SK-N-SH treated with all-trans-retinoic acid at 6 μM for 48 hours (cell line): ENCODE measurements at regions not wholly inside any gene's neighbourhood (a gene's known extent, or its start where the extent isn't known, plus 50 kb on each side); places are given as distances from the start of the nearest gene placed in this dataset.
"Not testable (repeated sequence)": the region's sequence is repeated elsewhere in the genome, so short reads cannot be mapped to it uniquely, and the experiment has no call there.

ENCODE experiments used
- ATAC-seq: fragments of 200-7000 bp; cut with Tn5 transposase; 3 replicates; pipeline ENCODE4 v1.9.1; 2020; ENCODE audit warnings: mild to moderate bottlenecking, moderate library complexity
- ARNTL ChIP-seq: fragments of 450-650 bp; formaldehyde crosslinking; IDR thresholded peaks from 2 replicates; pipeline ENCODE4 v1.5.0; 2020; ENCODE audit warnings: low read depth, mild to moderate bottlenecking, moderate library complexity, borderline replicate concordance
- BACH2 ChIP-seq: fragments of 250-450 bp; sonication (Bioruptor Pico); IDR thresholded peaks from 2 replicates; pipeline ENCODE4 v1.9.0; 2021; ENCODE audit warnings: mild to moderate bottlenecking, borderline replicate concordance
- CSDC2 ChIP-seq: fragments of 250-450 bp; sonication (Bioruptor Pico); IDR thresholded peaks from 2 replicates; pipeline ENCODE4 v1.5.0; 2020; ENCODE audit warnings: mild to moderate bottlenecking, moderate library complexity
- CSRNP3 ChIP-seq: fragments of 250-450 bp; sonication (Bioruptor Pico); IDR thresholded peaks from 2 replicates; pipeline ENCODE4 v1.5.1; 2021; ENCODE audit warnings: mild to moderate bottlenecking, moderate library complexity
- GLIS3 ChIP-seq: fragments of 250-450 bp; sonication (Bioruptor Pico); IDR thresholded peaks from 2 replicates; pipeline ENCODE4 v1.5.0; 2020; ENCODE audit warnings: mild to moderate bottlenecking, moderate library complexity
- ISL1 ChIP-seq: fragments of 250-450 bp; sonication (Bioruptor Pico); IDR thresholded peaks from 2 replicates; pipeline ENCODE4 v2.1.2; 2022; ENCODE audit warnings: mild to moderate bottlenecking, moderate library complexity
- OSR1 ChIP-seq: fragments of 250-450 bp; sonication (Bioruptor Pico); IDR thresholded peaks from 2 replicates; pipeline ENCODE4 v1.8.0; 2022; ENCODE audit warnings: moderate library complexity, mild to moderate bottlenecking, inconsistent platforms
- POU6F1 ChIP-seq: fragments of 250-450 bp; sonication (Bioruptor Pico); IDR thresholded peaks from 2 replicates; pipeline ENCODE4 v1.8.0; 2021; ENCODE audit warnings: low read depth, mild to moderate bottlenecking, moderate library complexity, borderline replicate concordance
- PPARA ChIP-seq: fragments of 250-450 bp; sonication (Bioruptor Pico); IDR thresholded peaks from 2 replicates; pipeline ENCODE4 v1.5.0; 2020; ENCODE audit warnings: mild to moderate bottlenecking, borderline replicate concordance
- RARB ChIP-seq: fragments of 250-450 bp; sonication (Bioruptor Pico); IDR thresholded peaks from 2 replicates; pipeline ENCODE4 v1.8.0; 2021; ENCODE audit warnings: mild to moderate bottlenecking, moderate library complexity
- SNAI2 ChIP-seq: fragments of 250-450 bp; sonication (Bioruptor Pico); IDR thresholded peaks from 2 replicates; pipeline ENCODE4 v1.5.0; 2020; ENCODE audit warnings: mild to moderate bottlenecking, moderate library complexity
- TCF4 ChIP-seq: fragments of 250-450 bp; sonication (Bioruptor Pico); IDR thresholded peaks from 2 replicates; pipeline ENCODE4 v1.8.0; 2021; ENCODE audit warnings: mild to moderate bottlenecking, moderate library complexity, borderline replicate concordance
- TOX ChIP-seq: fragments of 250-450 bp; sonication (Bioruptor Pico); IDR thresholded peaks from 2 replicates; pipeline ENCODE4 v1.8.0; 2021; ENCODE audit warnings: mild to moderate bottlenecking, moderate library complexity, borderline replicate concordance
- ZC3H10 ChIP-seq: fragments of 250-450 bp; sonication (Bioruptor Pico); IDR thresholded peaks from 2 replicates; pipeline ENCODE4 v1.5.1; 2021; ENCODE audit warnings: mild to moderate bottlenecking, moderate library complexity
- ZFP3 ChIP-seq: fragments of 250-450 bp; sonication (Bioruptor Pico); IDR thresholded peaks from 2 replicates; pipeline ENCODE4 v1.5.0; 2020; ENCODE audit warnings: mild to moderate bottlenecking, moderate library complexity
- ZFP30 ChIP-seq: fragments of 450-650 bp; formaldehyde crosslinking; IDR thresholded peaks from 2 replicates; pipeline ENCODE4 v1.5.0; 2022; ENCODE audit warnings: mild to moderate bottlenecking, moderate library complexity
- ZNF70 ChIP-seq: fragments of 450-650 bp; formaldehyde crosslinking; IDR thresholded peaks from 2 replicates; pipeline ENCODE4 v1.5.0; 2020; ENCODE audit warnings: mild to moderate bottlenecking, moderate library complexity
- ZNF8 ChIP-seq: fragments of 450-650 bp; formaldehyde crosslinking; IDR thresholded peaks from 2 replicates; pipeline ENCODE4 v1.5.0; 2020; ENCODE audit warnings: mild to moderate bottlenecking, moderate library complexity
- TF ChIP-seq, protein P1 (sequence below): fragments of 250-450 bp; sonication (Bioruptor Pico); IDR thresholded peaks from 2 replicates; pipeline ENCODE4 v1.5.0; 2020; ENCODE audit warnings: mild to moderate bottlenecking, moderate library complexity
- TF ChIP-seq, protein P2 (sequence below): fragments of 250-450 bp; sonication (Bioruptor Pico); IDR thresholded peaks from 2 replicates; pipeline ENCODE4 v1.8.0; 2020; ENCODE audit warnings: mild to moderate bottlenecking, moderate library complexity, borderline replicate concordance
- TF ChIP-seq, protein P3 (sequence below): fragments of 250-450 bp; sonication (Bioruptor Pico); IDR thresholded peaks from 2 replicates; pipeline ENCODE4 v1.5.1; 2020; ENCODE audit warnings: low read depth, mild to moderate bottlenecking, moderate library complexity

DNA sequence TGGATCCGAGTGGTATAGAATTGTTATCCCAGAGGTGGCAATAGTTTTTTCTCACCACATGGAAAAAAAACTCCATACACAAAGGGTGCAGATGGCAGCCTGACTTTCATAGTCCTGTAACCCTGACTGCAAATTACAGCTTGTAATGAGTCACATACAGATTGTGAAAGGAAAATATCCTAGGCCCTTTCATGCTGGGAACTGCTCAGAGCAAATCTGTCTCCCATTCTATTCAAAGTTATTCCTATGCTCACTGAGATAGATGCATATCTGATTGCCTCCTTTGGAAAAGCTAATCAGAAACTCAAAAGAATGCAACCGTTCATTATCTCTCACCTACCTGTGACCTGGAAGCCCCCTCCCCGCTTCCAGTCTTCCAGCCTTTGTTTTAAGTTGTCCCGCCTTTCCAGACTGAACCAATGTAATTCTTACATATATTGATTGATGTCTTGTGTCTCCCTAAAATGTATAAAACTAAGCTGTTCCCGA, 108.7 kb upstream of the MAP3K4 start (continued):
- TF ChIP-seq RARB (CRISPR knock-in tag), result no peak
- no peak for TF ChIP-seq GLIS3 (CRISPR knock-in tag)
- no peak for TF ChIP-seq ARNTL

DNA sequence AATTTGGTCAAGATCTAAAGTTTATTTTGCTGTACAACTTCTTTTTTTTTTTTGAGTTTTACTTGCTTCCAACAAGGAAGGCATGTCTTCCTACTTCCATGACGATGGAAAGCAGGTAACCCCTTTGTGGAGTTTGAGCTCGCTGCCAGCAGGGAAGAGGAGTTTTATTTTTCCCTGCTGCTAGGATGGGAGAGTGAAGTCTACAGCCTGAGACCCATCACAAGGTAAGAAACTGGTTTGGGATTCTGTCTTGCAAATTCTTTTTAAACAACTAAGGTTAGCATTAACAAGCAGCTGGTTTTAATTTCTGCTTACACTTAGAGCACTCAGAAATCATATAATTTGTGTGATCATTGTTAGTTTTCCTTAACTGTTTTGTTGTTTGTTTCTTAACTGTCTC, 108.0 kb upstream of the MAP3K4 start:
- TF ChIP-seq ZFP3 (CRISPR knock-in tag) (no peak), CSRNP3 (CRISPR knock-in tag) (no peak), RARB (CRISPR knock-in tag) (no peak), SNAI2 (CRISPR knock-in tag) (no peak), POU6F1 (CRISPR knock-in tag) (no peak), PPARA (CRISPR knock-in tag) (no peak), GLIS3 (CRISPR knock-in tag) (no peak)
- ATAC-seq, result no peak

DNA sequence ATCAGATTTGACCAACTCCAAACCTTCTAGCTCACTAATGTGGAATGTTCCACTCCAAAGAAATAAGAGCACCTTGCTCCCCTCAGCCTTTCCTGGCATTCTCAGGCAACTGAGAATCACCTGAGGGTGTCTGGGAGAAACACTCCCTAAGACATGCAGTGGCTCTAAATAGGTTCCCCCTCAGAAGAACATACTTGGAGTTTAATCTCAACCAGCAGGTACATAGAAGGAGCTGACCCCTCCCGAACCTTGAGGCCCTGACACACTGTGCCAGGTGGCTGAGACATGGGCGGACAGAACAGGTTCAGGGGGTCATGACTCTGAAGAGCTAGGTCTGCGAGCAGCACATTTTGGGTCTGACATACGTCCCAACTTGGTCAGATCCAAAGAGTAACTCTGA, 107.6 kb upstream of the MAP3K4 start:
- ATAC-seq, result no peak

GRCh38 chr6:160889148-160889547, 102.4 kb upstream of the MAP3K4 start:
- ATAC-seq, result not testable (repeated sequence)

More for the DNA sequence above, 107.6 kb upstream of the MAP3K4 start:
- TF ChIP-seq ZC3H10 (CRISPR knock-in tag) (no peak), TOX (CRISPR knock-in tag) (no peak), ARNTL (no peak), GLIS3 (CRISPR knock-in tag) (no peak), TCF4 (CRISPR knock-in tag) (no peak), ZNF8 (CRISPR knock-in tag) (no peak), CSRNP3 (CRISPR knock-in tag) (no peak), ZFP3 (CRISPR knock-in tag) (no peak), RARB (CRISPR knock-in tag) (no peak), ISL1 (CRISPR knock-in tag) (no peak), CSDC2 (CRISPR knock-in tag) (no peak), BACH2 (CRISPR knock-in tag) (no peak), ZFP30 (CRISPR knock-in tag) (no peak), ZNF70 (CRISPR knock-in tag) (no peak), OSR1 (no peak)
- TF ChIP-seq, protein P1, sequence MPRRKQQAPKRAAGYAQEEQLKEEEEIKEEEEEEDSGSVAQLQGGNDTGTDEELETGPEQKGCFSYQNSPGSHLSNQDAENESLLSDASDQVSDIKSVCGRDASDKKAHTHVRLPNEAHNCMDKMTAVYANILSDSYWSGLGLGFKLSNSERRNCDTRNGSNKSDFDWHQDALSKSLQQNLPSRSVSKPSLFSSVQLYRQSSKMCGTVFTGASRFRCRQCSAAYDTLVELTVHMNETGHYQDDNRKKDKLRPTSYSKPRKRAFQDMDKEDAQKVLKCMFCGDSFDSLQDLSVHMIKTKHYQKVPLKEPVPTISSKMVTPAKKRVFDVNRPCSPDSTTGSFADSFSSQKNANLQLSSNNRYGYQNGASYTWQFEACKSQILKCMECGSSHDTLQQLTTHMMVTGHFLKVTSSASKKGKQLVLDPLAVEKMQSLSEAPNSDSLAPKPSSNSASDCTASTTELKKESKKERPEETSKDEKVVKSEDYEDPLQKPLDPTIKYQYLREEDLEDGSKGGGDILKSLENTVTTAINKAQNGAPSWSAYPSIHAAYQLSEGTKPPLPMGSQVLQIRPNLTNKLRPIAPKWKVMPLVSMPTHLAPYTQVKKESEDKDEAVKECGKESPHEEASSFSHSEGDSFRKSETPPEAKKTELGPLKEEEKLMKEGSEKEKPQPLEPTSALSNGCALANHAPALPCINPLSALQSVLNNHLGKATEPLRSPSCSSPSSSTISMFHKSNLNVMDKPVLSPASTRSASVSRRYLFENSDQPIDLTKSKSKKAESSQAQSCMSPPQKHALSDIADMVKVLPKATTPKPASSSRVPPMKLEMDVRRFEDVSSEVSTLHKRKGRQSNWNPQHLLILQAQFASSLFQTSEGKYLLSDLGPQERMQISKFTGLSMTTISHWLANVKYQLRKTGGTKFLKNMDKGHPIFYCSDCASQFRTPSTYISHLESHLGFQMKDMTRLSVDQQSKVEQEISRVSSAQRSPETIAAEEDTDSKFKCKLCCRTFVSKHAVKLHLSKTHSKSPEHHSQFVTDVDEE (CRISPR knock-in tag), result no peak
- TF ChIP-seq, protein P2, sequence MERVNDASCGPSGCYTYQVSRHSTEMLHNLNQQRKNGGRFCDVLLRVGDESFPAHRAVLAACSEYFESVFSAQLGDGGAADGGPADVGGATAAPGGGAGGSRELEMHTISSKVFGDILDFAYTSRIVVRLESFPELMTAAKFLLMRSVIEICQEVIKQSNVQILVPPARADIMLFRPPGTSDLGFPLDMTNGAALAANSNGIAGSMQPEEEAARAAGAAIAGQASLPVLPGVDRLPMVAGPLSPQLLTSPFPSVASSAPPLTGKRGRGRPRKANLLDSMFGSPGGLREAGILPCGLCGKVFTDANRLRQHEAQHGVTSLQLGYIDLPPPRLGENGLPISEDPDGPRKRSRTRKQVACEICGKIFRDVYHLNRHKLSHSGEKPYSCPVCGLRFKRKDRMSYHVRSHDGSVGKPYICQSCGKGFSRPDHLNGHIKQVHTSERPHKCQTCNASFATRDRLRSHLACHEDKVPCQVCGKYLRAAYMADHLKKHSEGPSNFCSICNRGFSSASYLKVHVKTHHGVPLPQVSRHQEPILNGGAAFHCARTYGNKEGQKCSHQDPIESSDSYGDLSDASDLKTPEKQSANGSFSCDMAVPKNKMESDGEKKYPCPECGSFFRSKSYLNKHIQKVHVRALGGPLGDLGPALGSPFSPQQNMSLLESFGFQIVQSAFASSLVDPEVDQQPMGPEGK, result no peak
- TF ChIP-seq, protein P3, sequence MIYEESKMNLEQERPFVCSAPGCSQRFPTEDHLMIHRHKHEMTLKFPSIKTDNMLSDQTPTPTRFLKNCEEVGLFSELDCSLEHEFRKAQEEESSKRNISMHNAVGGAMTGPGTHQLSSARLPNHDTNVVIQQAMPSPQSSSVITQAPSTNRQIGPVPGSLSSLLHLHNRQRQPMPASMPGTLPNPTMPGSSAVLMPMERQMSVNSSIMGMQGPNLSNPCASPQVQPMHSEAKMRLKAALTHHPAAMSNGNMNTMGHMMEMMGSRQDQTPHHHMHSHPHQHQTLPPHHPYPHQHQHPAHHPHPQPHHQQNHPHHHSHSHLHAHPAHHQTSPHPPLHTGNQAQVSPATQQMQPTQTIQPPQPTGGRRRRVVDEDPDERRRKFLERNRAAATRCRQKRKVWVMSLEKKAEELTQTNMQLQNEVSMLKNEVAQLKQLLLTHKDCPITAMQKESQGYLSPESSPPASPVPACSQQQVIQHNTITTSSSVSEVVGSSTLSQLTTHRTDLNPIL, result no peak
